CD14-positive monocyte (primary cell): ENCODE measurements at regions not wholly inside any gene's neighbourhood (a gene's known extent, or its start where the extent isn't known, plus 50 kb on each side); places are given as distances from the start of the nearest gene placed in this dataset.

Source experiments
- DNase-seq, 3 donors: peaks; one replicate each; pipeline ENCODE4 v3.0.0-alpha.2; 2011 to 2022
- H2AFZ ChIP-seq: 2 replicates; pipeline ENCODE4 v1.6.0; 2012; ENCODE audit warnings: mild to moderate bottlenecking, low read depth, low read length, inconsistent platforms; ENCODE audit not compliant: insufficient read depth, poor library complexity, severe bottlenecking
- H3K27ac ChIP-seq, 2 donors: 1 replicate in 1 of 2; 2 replicates in 1 of 2; pipeline ENCODE4 v1.5.1; 2012 to 2013; ENCODE audit warnings: low read length in 2 of 2, control low read depth in 1 of 2, inconsistent platforms in 1 of 2, low read depth in 1 of 2, mild to moderate bottlenecking in 1 of 2
- H3K27me3 ChIP-seq, 2 donors: one replicate each; pipeline versions ENCODE4 v1.6.0 to v1.6.1; 2011 to 2013; ENCODE audit warnings: low read length in 2 of 2; ENCODE audit not compliant: control insufficient read depth in 2 of 2, insufficient read depth in 2 of 2
- H3K36me3 ChIP-seq, 2 donors: replicated peaks in 1 of 2; 1 replicate in 1 of 2; 2 replicates in 1 of 2; pipeline versions ENCODE4 v1.5.1 to v1.6.1; 2012 to 2013; ENCODE audit warnings: low read length in 2 of 2, control low read depth in 1 of 2, inconsistent platforms in 1 of 2, mild to moderate bottlenecking in 1 of 2; ENCODE audit not compliant: insufficient read depth in 2 of 2, control insufficient read depth in 1 of 2
- H3K4me1 ChIP-seq, 2 donors: 1 replicate in 1 of 2; 2 replicates in 1 of 2; pipeline versions ENCODE4 v1.5.1 to v1.6.1; 2012 to 2013; ENCODE audit warnings: low read length in 2 of 2, control low read depth in 1 of 2, inconsistent platforms in 1 of 2, mild to moderate bottlenecking in 1 of 2, moderate library complexity in 1 of 2; ENCODE audit not compliant: insufficient read depth in 2 of 2, control insufficient read depth in 1 of 2
- H3K4me2 ChIP-seq: replicated peaks from 2 replicates; pipeline ENCODE3; 2012; ENCODE audit warnings: low read length, moderate library complexity, mild to moderate bottlenecking; ENCODE audit not compliant: poor library complexity, severe bottlenecking; ENCODE audit errors: extremely low read depth
- H3K4me3 ChIP-seq, 3 experiments: fragments of 200-600 bp in 1 of 3; sonication (generic) in 1 of 3; replicated peaks in 1 of 3; 1 replicate in 2 of 3; 2 replicates in 1 of 3; pipeline ENCODE4 v1.5.1; 2011 to 2013; ENCODE audit warnings: low read length in 3 of 3, mild to moderate bottlenecking in 3 of 3, control low read depth in 2 of 3, low read depth in 2 of 3, inconsistent platforms in 1 of 3, moderate library complexity in 1 of 3
- H3K79me2 ChIP-seq: 2 replicates; pipeline ENCODE4 v1.6.0; 2012; ENCODE audit warnings: mild to moderate bottlenecking, control low read depth, inconsistent platforms, low read length, moderate library complexity; ENCODE audit not compliant: insufficient read depth
- H3K9ac ChIP-seq: 2 replicates; pipeline ENCODE4 v1.6.0; 2017; ENCODE audit warnings: low read length, mild to moderate bottlenecking; ENCODE audit not compliant: insufficient read depth, poor library complexity, severe bottlenecking
- H3K9me3 ChIP-seq, 2 donors: replicated peaks in 1 of 2; 1 replicate in 1 of 2; 2 replicates in 1 of 2; pipeline versions ENCODE4 v1.5.1 to v1.6.1; 2012 to 2013; ENCODE audit warnings: low read length in 2 of 2, control low read depth in 1 of 2; ENCODE audit not compliant: control insufficient read depth in 1 of 2, insufficient read depth in 1 of 2
- H4K20me1 ChIP-seq: 2 replicates; pipeline ENCODE4 v1.6.0; 2012; ENCODE audit warnings: mild to moderate bottlenecking, low read length, control low read depth, moderate library complexity; ENCODE audit not compliant: insufficient read depth
- H3K27ac Mint-ChIP-seq, 7 donors: one replicate each; pipeline ENCODE4 v1.8.0; 2020; ENCODE audit warnings: mild to moderate bottlenecking in 7 of 7, mixed read lengths in 7 of 7, moderate library complexity in 6 of 7, inconsistent platforms in 2 of 7
- H3K27me3 Mint-ChIP-seq, 3 donors: one replicate each; pipeline ENCODE4 v1.8.0; 2021 to 2022; ENCODE audit warnings: low read depth in 3 of 3, mild to moderate bottlenecking in 3 of 3, mixed read lengths in 3 of 3, moderate library complexity in 3 of 3, inconsistent platforms in 1 of 3
- H3K36me3 Mint-ChIP-seq, 2 donors: one replicate each; pipeline ENCODE4 v1.8.0; 2020; ENCODE audit warnings: mixed read lengths in 2 of 2, inconsistent platforms in 1 of 2, mild to moderate bottlenecking in 1 of 2
- H3K4me1 Mint-ChIP-seq: one replicate; pipeline ENCODE4 v1.8.0; 2020; ENCODE audit warnings: mild to moderate bottlenecking, mixed read lengths
- H3K4me3 Mint-ChIP-seq, 2 donors: one replicate each; pipeline ENCODE4 v1.8.0; 2020; ENCODE audit warnings: mild to moderate bottlenecking in 2 of 2, mixed read lengths in 2 of 2, moderate library complexity in 1 of 2
- H3K9me3 Mint-ChIP-seq, 7 donors: one replicate each; pipeline ENCODE4 v1.8.0; 2020 to 2022; ENCODE audit warnings: mixed read lengths in 7 of 7, mild to moderate bottlenecking in 6 of 7, moderate library complexity in 6 of 7, inconsistent platforms in 2 of 7
- CTCF ChIP-seq: fragments of 200-600 bp; IDR thresholded peaks from one replicate; pipeline ENCODE4 v1.8.0; 2022; ENCODE audit warnings: antibody characterized with exemption, mild to moderate bottlenecking
- WGBS: methylation state at CpG from one replicate; pipeline ENCODE4 v1.1.5; 2013; ENCODE audit warnings: missing lambda C conversion rate; ENCODE audit not compliant: insufficient coverage; 5-methylcytosine and 5-hydroxymethylcytosine counted together
- intact Hi-C, 2 donors: fragments of 100-400 bp; cut with micrococcal nuclease; formaldehyde crosslinking; loops; one replicate each; pipeline versions ENCODE4 v1.15.0 to v1.15.1; 2023

- H3K4me3 ChIP-seq, result peak overlapping the region in 1 of 3 experiments; percentile 19
- H2AFZ ChIP-seq, result peak overlapping the region; percentile 11
- H3K36me3 ChIP-seq, result no peaks in the 10 kb centered on the region
- Mint-ChIP-seq H3K27ac (peak overlapping the region; percentile 82 to 91 (median 90)), H3K36me3 (peaks cover 0 to 2% of the 10 kb centered on the region in 2 donors), H3K9me3 (peaks cover 0 to 12% (median 10%) of the 10 kb centered on the region in 7 donors), H3K27me3 (no peaks in the 10 kb centered on the region), H3K4me1 (peaks cover 54% of the 10 kb centered on the region), H3K4me3 (peak overlapping the region in 1 of 2 donors; percentile 28)
- peak overlapping the region; percentile 56 for H3K4me2 ChIP-seq
- H3K9ac ChIP-seq, result peak overlapping the region; percentile 15
- peak; percentile 61 to 78 (median 72) for DNase-seq
- peaks cover 47 to 57% of the 10 kb centered on the region in 2 donors for H3K4me1 ChIP-seq
- H3K27ac ChIP-seq, result peak overlapping the region; percentile 51 to 77
- intact Hi-C loops, result loop anchor here in 1 of 2 donors (10.0 kb wide), 1 partner anchor 128 kb away; the partner anchor contains the start of gene SMAD6
- no peaks in the 10 kb centered on the region for H4K20me1 ChIP-seq
- H3K79me2 ChIP-seq, result no peaks in the 10 kb centered on the region
- no peak for TF ChIP-seq CTCF
- no peaks in the 10 kb centered on the region for H3K27me3 ChIP-seq
- 0% methylated on average over 2 of the region's 4 CpGs for WGBS
- peaks cover 0 to 8% of the 10 kb centered on the region in 2 donors for H3K9me3 ChIP-seq
Measured at GRCh38 chr15:66832664-66833063, 130.6 kb downstream of the SMAD6 start.

- Mint-ChIP-seq H3K27ac (peak overlapping the region; percentile 82 to 91 (median 90)), H3K27me3 (no peaks in the 10 kb centered on the region), H3K4me3 (no peak overlapping the region), H3K9me3 (peaks cover 0 to 12% (median 10%) of the 10 kb centered on the region in 7 donors), H3K36me3 (peaks cover 0 to 2% of the 10 kb centered on the region in 2 donors), H3K4me1 (peaks cover 54% of the 10 kb centered on the region)
- Histone ChIP-seq H3K27ac (peak overlapping the region; percentile 51 to 77), H3K79me2 (no peaks in the 10 kb centered on the region), H3K9me3 (peaks cover 0 to 8% of the 10 kb centered on the region in 2 donors), H3K36me3 (no peaks in the 10 kb centered on the region), H4K20me1 (no peaks in the 10 kb centered on the region), H2AFZ (peak overlapping the region; percentile 67), H3K27me3 (no peaks in the 10 kb centered on the region), H3K9ac (peak overlapping the region; percentile 15), H3K4me2 (peak overlapping the region; percentile 56), H3K4me3 (peak overlapping the region in 1 of 3 experiments; percentile 19), H3K4me1 (peaks cover 47 to 57% of the 10 kb centered on the region in 2 donors)
- intact Hi-C loops, result loop anchor here in 1 of 2 donors (10.0 kb wide), 1 partner anchor 129 kb away; the partner anchor contains the start of gene SMAD6
- no peak for TF ChIP-seq CTCF
- 67% methylated on average over 3 of the region's 8 CpGs for WGBS
- DNase-seq, result no peak
Measured at GRCh38 chr15:66833371-66833770, 131.3 kb downstream of the SMAD6 start.
